ENCODE measurements at regions not wholly inside any gene's neighbourhood (a gene's known extent, or its start where the extent isn't known, plus 50 kb on each side); places are given as distances from the start of the nearest gene placed in this dataset.

DNA sequence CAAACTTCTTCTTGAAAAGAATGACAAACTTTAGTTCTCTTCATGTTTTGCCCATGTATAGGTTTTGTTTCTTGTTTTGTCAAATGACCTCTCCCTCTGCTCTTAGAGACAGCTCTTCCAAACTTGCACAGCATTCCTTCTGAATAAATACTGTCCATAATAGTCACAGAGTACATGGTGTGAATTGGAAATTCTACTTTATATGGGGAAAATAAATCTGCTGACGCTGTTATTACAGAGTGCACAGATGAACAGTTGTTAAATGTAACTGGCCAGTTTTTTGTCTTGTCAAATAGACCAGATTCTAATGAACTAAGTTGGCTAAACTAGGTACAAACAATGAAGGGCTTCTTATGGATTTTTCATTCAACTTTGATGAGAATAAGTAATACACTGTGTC is 115.8 kb upstream of the DTNA start:
- Histone ChIP-seq H3K27ac (ENCODE audit: low read length) (no peak overlapping the region), H3K4me2 (ENCODE audit: low read depth, low read length, poor library complexity, severe bottlenecking) (no peak overlapping the region), H3K4me3 (ENCODE audit: low read length) (no peak overlapping the region), H3K9me3 (ENCODE audit: low read length) (no peaks in the 10 kb centered on the region), H3K4me1 (ENCODE audit: low read length) (no peaks in the 10 kb centered on the region), H3K9me2 (replicated peaks; ENCODE audit: insufficient read depth, low read length) (no peaks in the 10 kb centered on the region), H3K9ac (ENCODE audit: low read length) (no peak overlapping the region), H3K79me2 (ENCODE audit: low read length) (no peaks in the 10 kb centered on the region), H2AFZ (ENCODE audit: low read length) (no peak overlapping the region), H3K27me3 (ENCODE audit: low read length) (no peaks in the 10 kb centered on the region), H4K20me1 (ENCODE audit: insufficient read depth, low read depth, low read length) (no peaks in the 10 kb centered on the region), H3K36me3 (ENCODE audit: insufficient read depth, low read length) (no peaks in the 10 kb centered on the region)
- no peak for DNase-seq

DNA sequence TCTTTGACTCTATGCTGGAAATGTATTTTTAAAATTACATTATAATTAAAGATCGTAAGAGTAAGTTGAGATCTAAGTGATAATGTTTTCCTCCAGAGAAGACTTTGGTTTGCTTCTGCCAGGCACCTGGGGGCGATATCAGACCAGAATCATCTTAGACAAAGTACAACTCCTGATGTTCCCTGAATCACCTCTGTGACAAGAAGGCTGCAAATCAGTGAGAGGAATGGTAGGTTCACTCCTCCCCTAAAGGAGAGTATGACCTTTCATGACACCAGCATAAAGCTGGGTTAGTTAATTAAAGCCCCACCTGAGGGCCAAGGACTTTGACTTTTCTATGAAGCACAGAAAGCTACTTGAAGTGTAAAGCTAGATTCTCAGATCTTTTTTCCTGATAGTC is 114.4 kb upstream of the DTNA start:
- Histone ChIP-seq H3K9ac (ENCODE audit: low read length) (no peak overlapping the region), H3K4me2 (ENCODE audit: low read depth, low read length, poor library complexity, severe bottlenecking) (no peak overlapping the region), H3K36me3 (ENCODE audit: insufficient read depth, low read length) (no peaks in the 10 kb centered on the region), H3K9me2 (replicated peaks; ENCODE audit: insufficient read depth, low read length) (no peaks in the 10 kb centered on the region), H3K4me1 (ENCODE audit: low read length) (no peaks in the 10 kb centered on the region), H3K9me3 (ENCODE audit: low read length) (no peaks in the 10 kb centered on the region), H4K20me1 (ENCODE audit: insufficient read depth, low read depth, low read length) (no peaks in the 10 kb centered on the region), H3K27me3 (ENCODE audit: low read length) (no peaks in the 10 kb centered on the region), H3K4me3 (ENCODE audit: low read length) (no peak overlapping the region), H3K27ac (ENCODE audit: low read length) (no peak overlapping the region), H3K79me2 (ENCODE audit: low read length) (no peaks in the 10 kb centered on the region), H2AFZ (ENCODE audit: low read length) (no peak overlapping the region)
- no peak for DNase-seq

DNA sequence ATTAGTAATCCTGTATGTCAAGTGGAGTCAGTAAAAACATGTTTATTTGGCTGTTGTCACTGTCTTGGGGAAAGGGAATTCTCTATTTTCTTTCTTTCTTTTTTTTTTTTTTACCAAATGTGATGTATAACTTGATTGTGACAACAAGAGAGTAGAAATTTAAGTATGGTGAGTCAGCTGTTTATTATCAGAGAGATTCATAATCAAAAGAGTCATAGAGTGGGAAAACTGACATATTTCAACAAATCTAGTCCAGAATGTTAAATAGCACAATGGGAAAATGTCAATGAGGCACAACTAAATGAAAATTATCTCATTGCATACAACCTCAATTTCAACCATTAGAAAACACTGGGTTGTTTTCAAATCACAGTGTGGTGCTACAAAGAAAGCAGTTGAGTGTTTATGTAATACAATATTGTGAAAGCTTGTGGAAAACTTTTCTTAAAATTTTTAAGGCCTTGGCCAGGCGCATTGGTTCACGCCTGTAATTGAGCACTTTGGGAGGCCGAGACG is 111.9 kb upstream of the DTNA start:
- Histone ChIP-seq H3K79me2 (ENCODE audit: low read length) (no peaks in the 10 kb centered on the region), H2AFZ (ENCODE audit: low read length) (no peak overlapping the region), H3K36me3 (ENCODE audit: insufficient read depth, low read length) (no peaks in the 10 kb centered on the region), H3K9me3 (ENCODE audit: low read length) (no peaks in the 10 kb centered on the region), H3K27ac (ENCODE audit: low read length) (no peak overlapping the region), H3K9me2 (replicated peaks; ENCODE audit: insufficient read depth, low read length) (no peaks in the 10 kb centered on the region), H3K4me3 (ENCODE audit: low read length) (no peak overlapping the region), H4K20me1 (ENCODE audit: insufficient read depth, low read depth, low read length) (no peaks in the 10 kb centered on the region), H3K27me3 (ENCODE audit: low read length) (no peaks in the 10 kb centered on the region), H3K9ac (ENCODE audit: low read length) (no peak overlapping the region), H3K4me2 (ENCODE audit: low read depth, low read length, poor library complexity, severe bottlenecking) (no peak overlapping the region), H3K4me1 (ENCODE audit: low read length) (no peaks in the 10 kb centered on the region)
- DNase-seq, result no peak

DNA sequence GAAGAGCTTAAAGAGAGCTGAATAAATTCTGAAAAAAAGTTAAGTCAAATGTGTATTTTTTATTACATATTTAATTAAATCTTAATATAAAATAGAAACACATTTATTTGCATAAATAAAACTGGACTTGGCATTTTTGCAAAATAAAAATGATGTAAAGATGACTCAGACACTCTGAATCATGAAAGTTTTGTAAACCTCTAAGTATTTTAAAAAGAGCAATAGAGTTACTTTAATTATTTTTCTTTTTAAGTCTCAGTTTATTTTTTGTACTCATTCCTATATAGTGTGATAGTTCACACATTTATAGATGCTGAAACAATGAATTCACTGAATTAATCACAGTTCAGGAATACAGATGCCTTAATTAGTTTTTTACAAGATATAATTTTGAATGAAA is 109.9 kb upstream of the DTNA start:
- Histone ChIP-seq H3K4me3 (ENCODE audit: low read length) (no peak overlapping the region), H3K79me2 (ENCODE audit: low read length) (no peaks in the 10 kb centered on the region), H3K27me3 (ENCODE audit: low read length) (no peaks in the 10 kb centered on the region), H4K20me1 (ENCODE audit: insufficient read depth, low read depth, low read length) (no peaks in the 10 kb centered on the region), H3K9me3 (ENCODE audit: low read length) (no peaks in the 10 kb centered on the region), H3K36me3 (ENCODE audit: insufficient read depth, low read length) (no peaks in the 10 kb centered on the region), H3K27ac (ENCODE audit: low read length) (no peak overlapping the region), H3K4me1 (ENCODE audit: low read length) (no peaks in the 10 kb centered on the region), H3K9ac (ENCODE audit: low read length) (no peak overlapping the region), H2AFZ (ENCODE audit: low read length) (no peak overlapping the region), H3K9me2 (replicated peaks; ENCODE audit: insufficient read depth, low read length) (no peaks in the 10 kb centered on the region), H3K4me2 (ENCODE audit: low read depth, low read length, poor library complexity, severe bottlenecking) (no peak overlapping the region)
- DNase-seq, result no peak

DNA sequence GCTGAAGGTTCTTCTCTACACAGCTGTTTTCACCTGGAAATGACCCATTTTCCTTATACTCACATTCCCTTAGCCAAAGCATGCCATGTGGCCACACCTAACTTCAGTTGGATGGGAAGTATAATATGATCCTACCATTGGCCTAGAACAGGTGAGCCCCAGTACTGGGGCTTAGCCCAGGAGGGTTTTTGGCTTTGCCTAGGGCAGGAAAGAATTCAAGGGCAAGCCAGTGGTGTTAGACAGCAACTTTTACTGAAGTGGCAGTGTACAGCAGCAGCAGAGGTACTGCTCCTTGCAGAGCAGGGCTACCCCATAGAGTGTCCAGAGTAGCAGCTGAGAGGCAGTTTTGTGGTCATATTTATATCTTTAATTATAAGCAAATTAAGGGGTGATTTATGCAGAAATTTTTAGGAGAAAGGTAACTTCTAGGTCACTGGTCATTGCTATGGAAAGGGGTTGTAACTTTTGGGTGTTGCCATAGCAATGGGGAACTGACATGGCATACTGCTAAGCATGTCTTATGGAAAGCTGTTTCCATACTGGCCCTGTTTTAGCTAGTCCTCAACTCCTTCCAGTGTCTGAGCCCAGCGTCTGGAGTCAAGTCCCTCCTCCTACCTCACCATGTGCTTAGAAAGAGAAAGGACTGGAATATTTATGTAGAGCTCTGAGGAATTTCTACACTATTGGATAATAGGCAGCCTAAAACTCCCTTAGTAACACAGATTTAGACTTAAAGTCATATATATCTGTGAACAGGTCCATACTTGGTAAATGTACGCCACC is 109.0 kb upstream of the DTNA start:
- Histone ChIP-seq H3K79me2 (ENCODE audit: low read length) (no peaks in the 10 kb centered on the region), H3K27me3 (ENCODE audit: low read length) (no peaks in the 10 kb centered on the region), H3K4me3 (ENCODE audit: low read length) (no peak overlapping the region), H3K9me2 (replicated peaks; ENCODE audit: insufficient read depth, low read length) (no peaks in the 10 kb centered on the region), H4K20me1 (ENCODE audit: insufficient read depth, low read depth, low read length) (no peaks in the 10 kb centered on the region), H3K36me3 (ENCODE audit: insufficient read depth, low read length) (no peaks in the 10 kb centered on the region), H3K4me1 (ENCODE audit: low read length) (no peaks in the 10 kb centered on the region), H3K27ac (ENCODE audit: low read length) (no peak overlapping the region), H3K4me2 (ENCODE audit: low read depth, low read length, poor library complexity, severe bottlenecking) (no peak overlapping the region), H3K9me3 (ENCODE audit: low read length) (no peaks in the 10 kb centered on the region), H3K9ac (ENCODE audit: low read length) (no peak overlapping the region), H2AFZ (ENCODE audit: low read length) (no peak overlapping the region)
- no peak for DNase-seq

DNA sequence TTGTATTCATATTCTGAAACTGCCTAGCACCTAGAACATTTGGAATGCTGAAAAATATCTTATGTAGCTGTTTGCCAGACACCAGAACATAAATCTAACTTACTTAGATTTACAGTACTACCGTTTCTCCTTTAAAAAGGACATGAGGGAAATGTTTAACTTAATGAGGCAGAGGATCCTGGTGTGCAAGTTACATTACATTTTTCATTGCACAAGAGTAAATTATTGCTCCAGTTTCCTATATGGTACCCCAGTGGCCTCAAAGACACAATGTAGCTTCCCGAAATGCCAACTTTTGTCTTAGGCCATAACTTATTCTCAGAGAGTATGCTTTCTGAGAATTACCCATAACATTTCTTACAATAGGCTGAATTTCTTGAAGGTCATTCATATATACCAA is 105.5 kb upstream of the DTNA start:
- Histone ChIP-seq H2AFZ (ENCODE audit: low read length) (no peak overlapping the region), H3K4me2 (ENCODE audit: low read depth, low read length, poor library complexity, severe bottlenecking) (no peak overlapping the region), H3K79me2 (ENCODE audit: low read length) (no peaks in the 10 kb centered on the region), H3K9ac (ENCODE audit: low read length) (no peak overlapping the region), H3K4me1 (ENCODE audit: low read length) (no peaks in the 10 kb centered on the region), H4K20me1 (ENCODE audit: insufficient read depth, low read depth, low read length) (no peaks in the 10 kb centered on the region), H3K36me3 (ENCODE audit: insufficient read depth, low read length) (no peaks in the 10 kb centered on the region), H3K27me3 (ENCODE audit: low read length) (no peaks in the 10 kb centered on the region), H3K9me3 (ENCODE audit: low read length) (no peaks in the 10 kb centered on the region), H3K9me2 (replicated peaks; ENCODE audit: insufficient read depth, low read length) (no peaks in the 10 kb centered on the region), H3K27ac (ENCODE audit: low read length) (no peak overlapping the region), H3K4me3 (ENCODE audit: low read length) (no peak overlapping the region)
- no peak for DNase-seq

DNA sequence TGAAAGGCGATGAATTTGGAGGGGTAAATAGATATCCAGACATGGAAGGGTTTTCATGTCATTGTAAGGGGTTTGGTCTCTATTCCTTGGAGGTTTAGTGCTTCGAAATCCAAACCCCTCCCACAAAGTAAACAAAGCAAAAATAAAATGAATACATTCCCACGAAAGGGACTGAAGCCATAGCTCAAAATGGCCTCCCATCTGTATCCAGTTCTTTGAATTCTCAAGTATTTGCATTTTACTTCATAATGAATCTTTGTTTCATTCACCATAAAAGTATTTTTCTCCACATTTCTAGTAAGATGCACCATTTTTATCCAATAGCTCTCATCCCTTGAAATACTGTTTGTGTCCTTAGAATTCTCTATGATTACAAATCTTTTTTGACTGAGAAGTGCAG is 103.2 kb upstream of the DTNA start:
- Histone ChIP-seq H2AFZ (ENCODE audit: low read length) (no peak overlapping the region), H3K4me2 (ENCODE audit: low read depth, low read length, poor library complexity, severe bottlenecking) (no peak overlapping the region), H3K27me3 (ENCODE audit: low read length) (no peaks in the 10 kb centered on the region), H3K9me2 (replicated peaks; ENCODE audit: insufficient read depth, low read length) (no peaks in the 10 kb centered on the region), H3K27ac (ENCODE audit: low read length) (no peak overlapping the region), H3K79me2 (ENCODE audit: low read length) (no peaks in the 10 kb centered on the region), H3K4me3 (ENCODE audit: low read length) (no peak overlapping the region), H3K9ac (ENCODE audit: low read length) (no peak overlapping the region), H3K4me1 (ENCODE audit: low read length) (no peaks in the 10 kb centered on the region), H3K36me3 (ENCODE audit: insufficient read depth, low read length) (no peaks in the 10 kb centered on the region), H3K9me3 (ENCODE audit: low read length) (no peaks in the 10 kb centered on the region), H4K20me1 (ENCODE audit: insufficient read depth, low read depth, low read length) (no peaks in the 10 kb centered on the region)
- no peak for DNase-seq

DNA sequence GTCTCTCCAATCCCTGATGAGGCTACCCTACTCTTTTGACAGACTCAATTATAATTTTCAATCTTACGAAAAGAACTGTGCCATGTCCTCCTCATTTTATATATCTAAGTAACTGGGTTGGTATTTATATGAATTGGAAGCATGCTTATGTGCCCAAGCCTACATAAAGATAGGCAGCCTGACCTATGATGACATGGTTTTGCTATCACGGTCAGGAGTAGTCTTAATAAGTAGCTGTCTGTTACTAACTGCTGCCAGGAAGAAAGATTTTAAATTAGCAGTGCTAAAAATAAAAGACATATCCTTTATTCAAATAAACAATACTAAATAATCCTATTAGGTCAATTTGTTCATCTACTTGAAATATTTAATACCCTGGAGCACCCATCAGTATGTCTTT is 102.0 kb upstream of the DTNA start:
- DNase-seq, result no peak
- H3K9me2 ChIP-seq (replicated peaks; ENCODE audit: insufficient read depth, low read length), result no peaks in the 10 kb centered on the region
- H3K4me2 ChIP-seq (ENCODE audit: low read depth, low read length, poor library complexity, severe bottlenecking), result no peak overlapping the region
- H3K4me1 ChIP-seq (ENCODE audit: low read length), result no peaks in the 10 kb centered on the region
- no peak overlapping the region for H3K4me3 ChIP-seq (ENCODE audit: low read length)
- H4K20me1 ChIP-seq (ENCODE audit: insufficient read depth, low read depth, low read length), result no peaks in the 10 kb centered on the region
- no peak overlapping the region for H2AFZ ChIP-seq (ENCODE audit: low read length)
- H3K27me3 ChIP-seq (ENCODE audit: low read length), result no peaks in the 10 kb centered on the region
- no peak overlapping the region for H3K27ac ChIP-seq (ENCODE audit: low read length)
- H3K36me3 ChIP-seq (ENCODE audit: insufficient read depth, low read length), result no peaks in the 10 kb centered on the region
- H3K9me3 ChIP-seq (ENCODE audit: low read length), result no peaks in the 10 kb centered on the region
- H3K79me2 ChIP-seq (ENCODE audit: low read length), result no peaks in the 10 kb centered on the region
- H3K9ac ChIP-seq (ENCODE audit: low read length), result no peak overlapping the region

Data from Karpas-422 (cell line).